RWPE1 (cell line): ENCODE measurements at regions not wholly inside any gene's neighbourhood (a gene's known extent, or its start where the extent isn't known, plus 50 kb on each side); places are given as distances from the start of the nearest gene placed in this dataset.

Experiments
- CTCF ChIA-PET: fragments of 350-600 bp; sonication (Branson Sonifier 250); formaldehyde crosslinking; extraction: SDS; loops from one replicate; lab custom pipeline; 2021; lab: Yijun Ruan, JAX
- POLR2A ChIA-PET: fragments of 400-600 bp; formaldehyde crosslinking; extraction: SDS; loops from one replicate; lab custom pipeline; 2020; ENCODE audit warnings: antibody characterized with exemption; ENCODE audit not compliant: low non-redundant PET; lab: Yijun Ruan, JAX
- DNase-seq: peaks from one replicate; pipeline ENCODE4 v3.0.0; 2012; ENCODE audit warnings: low spot score
- H3K27ac ChIP-seq: fragments of 450-650 bp; 2 replicates; pipeline ENCODE4 v1.5.1; 2017
- CTCF ChIP-seq: fragments of 450-650 bp; conservative IDR thresholded peaks from 2 replicates; pipeline ENCODE4 v1.5.1; 2017; ENCODE audit warnings: low read depth, mild to moderate bottlenecking

- no peak for DNase-seq
- POLR2A ChIA-PET, result no interaction called here
- no peak overlapping the region for H3K27ac ChIP-seq
- no peak for TF ChIP-seq CTCF
- CTCF ChIA-PET, result interaction anchor here (0.7 to 1.2 kb wide), 2 partner anchors 18 to 371 kb away, joined by 3 read pairs; no protein-coding TSS in a partner anchor
Measured at GRCh38 chr6:113420290-113420689, 436.9 kb upstream of the MARCKS start.

DNA sequence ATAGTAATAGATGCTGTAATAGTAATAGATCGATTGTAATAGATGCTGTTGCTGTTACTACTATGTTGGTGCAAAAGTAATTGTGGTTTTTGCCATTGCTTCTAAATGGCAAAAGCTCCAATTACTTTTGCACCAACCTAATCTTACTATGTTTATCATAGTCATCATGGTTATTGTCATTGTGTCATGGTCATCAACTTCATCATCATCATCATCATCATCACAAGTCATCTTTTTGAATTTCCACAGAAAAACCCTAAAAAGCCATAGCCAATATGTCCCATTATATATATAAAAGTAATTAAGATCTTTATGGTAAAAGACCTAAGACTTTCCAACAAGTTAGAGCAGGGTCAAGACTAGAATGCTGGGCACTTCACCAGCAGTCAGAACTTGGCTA lies 435.1 kb upstream of the MARCKS start:
- no peak for TF ChIP-seq CTCF
- POLR2A ChIA-PET, result no interaction called here
- CTCF ChIA-PET, result no interaction called here

GRCh38 chr6:113423956-113424355 lies 433.2 kb upstream of the MARCKS start:
- no peak for TF ChIP-seq CTCF
- CTCF ChIA-PET, result interaction anchor here (0.6 kb wide), 1 partner anchor 194 kb away, joined by 4 read pairs; no protein-coding TSS in a partner anchor
- POLR2A ChIA-PET, result no interaction called here
- H3K27ac ChIP-seq, result no peak overlapping the region
- DNase-seq, result no peak

More for the DNA sequence above, 435.1 kb upstream of the MARCKS start:
- no peak for DNase-seq
- H3K27ac ChIP-seq, result no peak overlapping the region

DNA sequence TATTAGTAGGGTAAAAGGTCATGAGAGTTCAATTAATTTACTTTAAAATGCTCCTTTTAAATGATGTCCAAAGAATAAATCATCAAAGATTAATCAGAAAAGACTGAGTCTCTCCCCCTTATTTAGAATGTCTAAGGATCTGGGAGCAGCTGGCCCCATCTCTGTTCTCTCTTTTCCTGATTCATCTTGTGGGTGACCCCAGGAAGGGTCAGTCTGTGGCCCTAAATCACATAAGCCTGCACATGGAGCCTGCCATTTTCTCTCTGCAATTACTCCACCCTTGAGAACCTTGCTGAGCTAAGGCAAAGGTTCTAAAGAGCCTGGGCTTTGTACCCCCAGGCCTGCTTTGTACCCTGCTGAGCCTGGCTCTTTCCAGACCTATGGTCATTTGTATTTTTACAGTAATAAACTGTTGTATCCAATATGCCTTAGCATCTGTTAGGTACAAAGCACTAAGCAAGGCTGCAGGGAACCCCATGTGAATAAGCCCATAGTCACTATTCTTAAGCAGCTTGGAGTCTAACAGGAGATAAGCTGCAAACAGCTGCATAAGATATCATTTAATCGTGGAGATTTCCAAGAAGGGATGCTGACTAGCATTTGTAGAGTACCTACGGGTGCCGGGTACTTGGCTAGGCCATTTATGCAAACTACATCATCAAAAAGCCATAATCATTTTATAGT lies 431.0 kb upstream of the MARCKS start:
- DNase-seq, result no peak
- H3K27ac ChIP-seq, result no peak overlapping the region
- no peak for TF ChIP-seq CTCF
- CTCF ChIA-PET, result no interaction called here
- POLR2A ChIA-PET, result no interaction called here

DNA sequence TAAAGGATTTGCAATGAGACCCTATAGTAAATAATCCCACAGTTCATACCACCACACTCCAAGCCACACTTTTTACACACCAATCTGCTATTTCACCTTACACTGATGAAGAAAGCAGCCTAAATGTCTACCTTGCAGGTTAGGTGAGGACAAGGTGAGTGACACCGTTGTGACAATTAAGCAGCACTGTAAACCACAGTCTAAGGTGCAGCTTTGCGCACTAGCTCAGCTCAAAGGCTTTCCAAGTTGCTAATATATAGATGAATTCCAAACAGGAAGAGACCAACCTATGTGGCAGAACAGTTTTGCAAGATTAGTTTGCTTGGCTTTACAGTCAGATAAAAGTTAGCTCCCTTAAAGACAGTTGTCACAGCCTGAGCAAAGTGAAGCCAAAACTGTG lies 429.5 kb upstream of the MARCKS start:
- TF ChIP-seq CTCF, result no peak
- CTCF ChIA-PET, result interaction anchor here (0.6 kb wide), 1 partner anchor 452 kb away, joined by 3 read pairs; no protein-coding TSS in a partner anchor
- no peak for DNase-seq
- H3K27ac ChIP-seq, result no peak overlapping the region
- POLR2A ChIA-PET, result no interaction called here

GRCh38 chr6:113428702-113429101 lies 428.4 kb upstream of the MARCKS start:
- ChIA-PET POLR2A (no interaction called here), CTCF (no interaction called here)
- DNase-seq, result no peak
- no peak overlapping the region for H3K27ac ChIP-seq
- TF ChIP-seq CTCF, result no peak
